Testis (tissue), 2 donors: ENCODE measurements at regions not wholly inside any gene's neighbourhood (a gene's known extent, or its start where the extent isn't known, plus 50 kb on each side); places are given as distances from the start of the nearest gene placed in this dataset.

ENCODE experiments used
- DNase-seq: peaks from one replicate; pipeline ENCODE4 v3.0.0-alpha.2; 2019
- H3K27ac ChIP-seq, 2 donors: fragments of 200-600 bp; sonication (generic); one replicate each; pipeline ENCODE4 v1.5.1; 2019
- H3K27me3 ChIP-seq: fragments of 200-600 bp; sonication (generic); one replicate; pipeline ENCODE4 v1.5.1; 2019
- H3K36me3 ChIP-seq: fragments of 200-600 bp; sonication (generic); one replicate; pipeline ENCODE4 v1.5.1; 2017; ENCODE audit warnings: low read depth; ENCODE audit errors: missing control alignments
- H3K4me1 ChIP-seq: fragments of 200-600 bp; sonication (generic); one replicate; pipeline ENCODE4 v1.5.1; 2019
- H3K4me3 ChIP-seq, 2 donors: fragments of 200-600 bp; sonication (generic); one replicate each; pipeline ENCODE4 v1.5.1; 2017 to 2019
- H3K9me3 ChIP-seq: fragments of 200-600 bp; sonication (generic); one replicate; pipeline ENCODE4 v1.5.1; 2017
- POLR2A ChIP-seq: fragments of 450-650 bp; IDR thresholded peaks from one replicate; pipeline ENCODE4 v1.6.1; 2017; ENCODE audit warnings: antibody characterized with exemption, mild to moderate bottlenecking, moderate library complexity
- WGBS, 2 donors: methylation state at CpG; one replicate each; pipeline ENCODE4 v1.1.5; 2018; 5-methylcytosine and 5-hydroxymethylcytosine counted together
- intact Hi-C: fragments of 100-400 bp; cut with DNase I; formaldehyde crosslinking; loops from one replicate; pipeline ENCODE4 v1.15.1; 2023; ENCODE audit warnings: low total_unique reads
- TF ChIP-seq, protein P1 (sequence below), 3 experiments: fragments of 450-650 bp in 2 of 3; fragments of 200-600 bp in 1 of 3; sonication (generic) in 1 of 3; IDR thresholded peaks; one replicate each; pipeline ENCODE4 v1.5.1; 2016 to 2019; ENCODE audit warnings: antibody characterized with exemption in 3 of 3, mild to moderate bottlenecking in 2 of 3, moderate library complexity in 1 of 3

- no peaks in the 10 kb centered on the region for H3K27me3 ChIP-seq
- H3K27ac ChIP-seq, result no peak overlapping the region
- H3K4me1 ChIP-seq, result no peaks in the 10 kb centered on the region
- WGBS, 2 donors, result 83 to 84% methylated on average over 3 of the region's 3 CpGs
- TF ChIP-seq, protein P1, sequence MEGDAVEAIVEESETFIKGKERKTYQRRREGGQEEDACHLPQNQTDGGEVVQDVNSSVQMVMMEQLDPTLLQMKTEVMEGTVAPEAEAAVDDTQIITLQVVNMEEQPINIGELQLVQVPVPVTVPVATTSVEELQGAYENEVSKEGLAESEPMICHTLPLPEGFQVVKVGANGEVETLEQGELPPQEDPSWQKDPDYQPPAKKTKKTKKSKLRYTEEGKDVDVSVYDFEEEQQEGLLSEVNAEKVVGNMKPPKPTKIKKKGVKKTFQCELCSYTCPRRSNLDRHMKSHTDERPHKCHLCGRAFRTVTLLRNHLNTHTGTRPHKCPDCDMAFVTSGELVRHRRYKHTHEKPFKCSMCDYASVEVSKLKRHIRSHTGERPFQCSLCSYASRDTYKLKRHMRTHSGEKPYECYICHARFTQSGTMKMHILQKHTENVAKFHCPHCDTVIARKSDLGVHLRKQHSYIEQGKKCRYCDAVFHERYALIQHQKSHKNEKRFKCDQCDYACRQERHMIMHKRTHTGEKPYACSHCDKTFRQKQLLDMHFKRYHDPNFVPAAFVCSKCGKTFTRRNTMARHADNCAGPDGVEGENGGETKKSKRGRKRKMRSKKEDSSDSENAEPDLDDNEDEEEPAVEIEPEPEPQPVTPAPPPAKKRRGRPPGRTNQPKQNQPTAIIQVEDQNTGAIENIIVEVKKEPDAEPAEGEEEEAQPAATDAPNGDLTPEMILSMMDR (IDR thresholded peaks at IDR 0.05), result no peak
- no peak for TF ChIP-seq POLR2A
- no peaks in the 10 kb centered on the region for H3K36me3 ChIP-seq
- intact Hi-C loops, result no loop called here
- no peak overlapping the region for H3K4me3 ChIP-seq
- H3K9me3 ChIP-seq, result no peaks in the 10 kb centered on the region
- DNase-seq, result no peak
Measured at GRCh38 chr3:38990621-38991020, 61.1 kb downstream of the SCN11A start.

DNA sequence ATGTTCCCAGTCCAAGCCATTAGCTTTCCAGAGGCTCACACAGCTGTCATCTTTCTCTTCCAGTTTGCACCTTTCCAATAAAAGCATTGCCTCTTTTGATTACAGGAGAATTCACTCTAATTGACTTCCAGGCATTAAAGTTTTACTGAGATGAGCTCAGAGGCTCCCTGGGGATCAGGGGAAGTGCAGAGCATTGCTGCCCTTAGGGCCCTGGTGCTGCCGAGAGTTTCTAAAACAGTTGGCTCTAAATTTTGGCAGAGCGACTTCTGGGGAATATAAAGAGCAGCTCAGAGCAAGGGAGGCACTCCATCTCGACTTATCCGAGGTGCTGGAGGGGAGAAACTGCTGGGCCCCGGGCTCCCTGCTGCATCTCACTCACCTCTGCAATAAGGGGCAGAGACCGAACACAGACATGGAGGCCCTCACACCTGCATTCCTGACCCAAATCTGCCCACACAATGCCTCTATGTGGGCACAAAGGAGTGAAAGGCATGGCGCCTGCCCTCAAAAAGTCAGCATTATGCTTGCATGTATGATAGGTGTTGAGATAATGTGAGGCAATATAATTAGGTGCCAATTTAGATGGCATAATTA, 61.7 kb downstream of the SCN11A start:
- no peaks in the 10 kb centered on the region for H3K27me3 ChIP-seq
- no peaks in the 10 kb centered on the region for H3K9me3 ChIP-seq
- no peak overlapping the region for H3K27ac ChIP-seq
- intact Hi-C loops, result no loop called here
- H3K36me3 ChIP-seq, result no peaks in the 10 kb centered on the region
- H3K4me1 ChIP-seq, result no peaks in the 10 kb centered on the region
- WGBS, 2 donors, result 63 to 71% methylated on average over 7 of the region's 7 CpGs
- no peak for TF ChIP-seq POLR2A
- TF ChIP-seq, protein P1 (IDR thresholded peaks at IDR 0.05), result no peak
- no peak for DNase-seq
- H3K4me3 ChIP-seq, result no peak overlapping the region

DNA sequence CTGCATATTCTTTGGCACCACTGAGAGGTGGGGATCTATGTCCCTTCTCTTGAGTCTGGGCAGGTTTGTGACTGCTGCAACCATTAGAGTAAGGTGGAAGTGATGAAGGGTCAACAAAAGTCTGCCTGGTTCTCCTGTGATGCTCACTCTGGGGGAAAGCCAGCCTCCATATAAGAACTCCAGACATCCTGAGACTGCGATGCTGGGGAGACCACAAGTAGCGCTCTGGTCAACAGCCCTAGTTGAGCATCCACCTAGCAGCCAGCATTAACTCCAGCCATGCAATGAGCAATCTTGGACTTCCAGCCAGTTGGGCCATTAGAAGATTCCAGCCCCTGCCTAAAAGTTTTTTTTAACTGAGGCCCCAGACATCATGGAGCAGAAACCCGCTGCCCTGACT, 62.8 kb downstream of the SCN11A start:
- DNase-seq, result no peak
- Histone ChIP-seq H3K9me3 (no peaks in the 10 kb centered on the region), H3K4me3 (no peak overlapping the region), H3K36me3 (no peaks in the 10 kb centered on the region), H3K4me1 (no peaks in the 10 kb centered on the region), H3K27ac (no peak overlapping the region), H3K27me3 (no peaks in the 10 kb centered on the region)
- 97 to 98% methylated on average over 3 of the region's 3 CpGs for WGBS, 2 donors
- intact Hi-C loops, result no loop called here
- TF ChIP-seq, protein P1 (IDR thresholded peaks at IDR 0.05), result no peak
- no peak for TF ChIP-seq POLR2A

DNA sequence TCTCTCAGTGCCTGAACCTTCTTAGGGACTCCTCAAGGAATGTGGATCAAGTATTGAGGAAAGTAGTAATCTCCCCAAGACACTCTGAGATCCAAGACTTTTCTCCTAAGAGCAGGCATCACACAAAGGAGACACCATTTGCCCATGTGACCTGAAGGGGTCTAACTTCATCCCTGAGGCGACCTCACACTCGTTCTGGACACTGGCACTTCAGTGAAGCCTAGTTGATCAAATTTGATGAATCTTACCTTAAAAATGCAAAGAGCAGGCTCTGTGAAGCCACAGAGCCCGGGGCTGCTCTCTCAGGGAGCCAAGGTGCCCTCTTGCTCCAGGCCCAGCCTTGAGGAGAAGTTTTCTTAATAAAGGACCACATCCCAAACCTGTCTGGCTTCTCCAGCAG, 64.3 kb downstream of the SCN11A start:
- no peak overlapping the region for H3K4me3 ChIP-seq
- 71 to 75% methylated on average over 3 of the region's 3 CpGs for WGBS, 2 donors
- no peaks in the 10 kb centered on the region for H3K9me3 ChIP-seq
- H3K36me3 ChIP-seq, result no peaks in the 10 kb centered on the region
- no peak overlapping the region for H3K27ac ChIP-seq
- DNase-seq, result no peak
- no peaks in the 10 kb centered on the region for H3K27me3 ChIP-seq
- H3K4me1 ChIP-seq, result no peaks in the 10 kb centered on the region
- TF ChIP-seq POLR2A, result no peak
- TF ChIP-seq, protein P1 (IDR thresholded peaks at IDR 0.05), result no peak
- intact Hi-C loops, result no loop called here

GRCh38 chr3:38986901-38987300, 64.8 kb downstream of the SCN11A start:
- TF ChIP-seq, protein P1 (IDR thresholded peaks at IDR 0.05), result no peak
- TF ChIP-seq POLR2A, result no peak
- H3K36me3 ChIP-seq, result no peaks in the 10 kb centered on the region
- H3K4me1 ChIP-seq, result no peaks in the 10 kb centered on the region
- intact Hi-C loops, result no loop called here
- no peaks in the 10 kb centered on the region for H3K9me3 ChIP-seq
- no peak overlapping the region for H3K4me3 ChIP-seq
- no peaks in the 10 kb centered on the region for H3K27me3 ChIP-seq
- H3K27ac ChIP-seq, result no peak overlapping the region
- WGBS, 2 donors, result 70 to 94% methylated on average over 3 to 4 of the region's 4 CpGs
- DNase-seq, result no peak
